Adrenal gland (tissue), 5 donors: ENCODE measurements at regions not wholly inside any gene's neighbourhood (a gene's known extent, or its start where the extent isn't known, plus 50 kb on each side); places are given as distances from the start of the nearest gene placed in this dataset.

Experiments used
- CTCF ChIP-seq, 6 experiments: fragments of 450-650 bp in 4 of 6; fragments of 200-600 bp in 2 of 6; sonication (generic) in 1 of 6; IDR thresholded peaks; 1 replicate in 5 of 6; 2 replicates in 1 of 6; pipeline versions ENCODE4 v1.5.1 to v1.8.0; 2016 to 2021; ENCODE audit warnings: antibody characterized with exemption in 6 of 6, mild to moderate bottlenecking in 2 of 6, moderate library complexity in 1 of 6
- POLR2A ChIP-seq, 2 donors: fragments of 450-650 bp; IDR thresholded peaks; one replicate each; pipeline ENCODE4 v1.6.1; 2017; ENCODE audit warnings: antibody characterized with exemption in 2 of 2, mild to moderate bottlenecking in 2 of 2, moderate library complexity in 1 of 2
- donor health status: DM: no; HTN: no; CAD: no.

- no peak for TF ChIP-seq CTCF (IDR thresholded peaks at IDR 0.05)
- TF ChIP-seq POLR2A (IDR thresholded peaks at IDR 0.05) = no peak
Measured at GRCh38 chr2:62291052-62291451, 95.1 kb downstream of the B3GNT2 start.
